ENCODE measurements at regions not wholly inside any gene's neighbourhood (a gene's known extent, or its start where the extent isn't known, plus 50 kb on each side); places are given as distances from the start of the nearest gene placed in this dataset.
"Not testable (repeated sequence)": the region's sequence is repeated elsewhere in the genome, so short reads cannot be mapped to it uniquely, and the experiment has no call there.

DNA sequence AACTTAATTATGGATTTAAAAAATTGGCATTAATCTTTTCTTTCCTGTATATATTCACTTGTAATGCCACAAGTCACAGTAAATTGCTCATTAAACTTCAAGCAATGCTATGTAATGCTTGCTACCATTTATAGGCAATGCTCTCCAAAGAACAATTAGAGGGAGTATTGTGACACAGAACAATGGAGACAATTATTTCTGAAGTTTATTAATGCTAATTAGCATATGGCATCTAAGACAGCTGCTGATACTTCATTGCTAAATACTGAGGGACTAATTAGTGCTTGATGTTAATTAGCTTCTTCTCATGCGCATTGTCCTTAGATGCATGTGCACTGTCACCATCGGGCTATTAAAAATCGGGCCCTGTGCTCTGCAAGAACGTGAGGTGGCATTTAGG, 1012.8 kb downstream of the SOCS6 start:
- Histone ChIP-seq H3K27me3 (ENCODE audit: insufficient read depth, low read length, poor library complexity) (no peaks in the 10 kb centered on the region), H3K4ac (ENCODE audit: low read depth, low read length) (no peak overlapping the region), H3K23ac (ENCODE audit: low read length) (no peak overlapping the region), H3K4me3 (ENCODE audit: low read length) (no peak overlapping the region), H4K5ac (ENCODE audit: low read length) (no peak overlapping the region), H2AK5ac (ENCODE audit: low read length) (no peak overlapping the region), H2BK120ac (ENCODE audit: low read depth, low read length) (no peak overlapping the region), H3K79me2 (ENCODE audit: control insufficient read depth, insufficient read depth, low read length) (no peaks in the 10 kb centered on the region), H3K27ac (ENCODE audit: low read depth, low read length) (no peak overlapping the region), H3K4me2 (ENCODE audit: low read length) (no peak overlapping the region), H3K79me1 (ENCODE audit: low read length) (no peaks in the 10 kb centered on the region), H4K8ac (ENCODE audit: low read depth, low read length) (no peak overlapping the region), H2BK5ac (ENCODE audit: low read length) (no peak overlapping the region), H3K4me1 (ENCODE audit: control insufficient read depth, low read depth, low read length) (peaks cover 5% of the 10 kb centered on the region), H3K36me3 (ENCODE audit: control insufficient read depth, insufficient read depth, low read length) (no peaks in the 10 kb centered on the region), H3K9ac (ENCODE audit: low read length) (no peak overlapping the region), H2BK15ac (replicated peaks; ENCODE audit: low read depth) (no peak overlapping the region), H3K56ac (ENCODE audit: low read length) (no peak overlapping the region), H3K18ac (ENCODE audit: low read length) (no peak overlapping the region)
- no CpG with 5 or more reads among the region's 4 CpGs for WGBS (ENCODE audit: extremely low coverage, insufficient coverage, low lambda C conversion rate)
- DNase-seq: no peak

- H3K79me1 ChIP-seq (ENCODE audit: low read length): not testable (repeated sequence)
Measured at GRCh38 chr18:71294201-71294600, 1005.4 kb downstream of the SOCS6 start.

DNA sequence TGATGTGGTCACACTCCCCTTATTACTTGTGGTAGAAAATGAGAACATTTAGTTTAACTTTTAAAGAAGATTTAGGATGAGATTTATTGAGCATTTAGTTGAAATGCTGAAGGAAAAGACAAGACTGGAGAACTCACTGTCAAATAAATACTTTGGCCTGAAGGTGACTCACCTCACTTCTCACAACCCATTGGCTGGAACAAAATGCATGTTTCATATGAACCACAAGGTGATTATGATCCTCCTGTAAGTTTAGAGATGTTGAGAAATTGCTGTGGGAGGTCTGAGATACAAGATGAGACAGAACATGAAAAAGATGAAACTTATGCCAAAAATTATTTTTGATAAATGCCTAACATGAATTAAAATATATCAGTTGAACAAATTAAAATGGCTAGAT, 1004.5 kb downstream of the SOCS6 start:
- H3K79me1 ChIP-seq (ENCODE audit: low read length): no peaks in the 10 kb centered on the region
- no peaks in the 10 kb centered on the region for H3K36me3 ChIP-seq (ENCODE audit: control insufficient read depth, insufficient read depth, low read length)
- H3K56ac ChIP-seq (ENCODE audit: low read length): no peak overlapping the region
- no peak overlapping the region for H3K4me3 ChIP-seq (ENCODE audit: low read length)
- DNase-seq: no peak
- H2AK5ac ChIP-seq (ENCODE audit: low read length): no peak overlapping the region
- peaks cover 2% of the 10 kb centered on the region for H3K27me3 ChIP-seq (ENCODE audit: insufficient read depth, low read length, poor library complexity)
- H3K79me2 ChIP-seq (ENCODE audit: control insufficient read depth, insufficient read depth, low read length): no peaks in the 10 kb centered on the region
- H4K5ac ChIP-seq (ENCODE audit: low read length): no peak overlapping the region
- H4K8ac ChIP-seq (ENCODE audit: low read depth, low read length): no peak overlapping the region
- no peak overlapping the region for H2BK120ac ChIP-seq (ENCODE audit: low read depth, low read length)
- no peak overlapping the region for H3K23ac ChIP-seq (ENCODE audit: low read length)
- no peak overlapping the region for H3K9ac ChIP-seq (ENCODE audit: low read length)
- H2BK5ac ChIP-seq (ENCODE audit: low read length): no peak overlapping the region
- no peaks in the 10 kb centered on the region for H3K4me1 ChIP-seq (ENCODE audit: control insufficient read depth, low read depth, low read length)
- H3K27ac ChIP-seq (ENCODE audit: low read depth, low read length): no peak overlapping the region
- H3K4me2 ChIP-seq (ENCODE audit: low read length): no peak overlapping the region
- H3K4ac ChIP-seq (ENCODE audit: low read depth, low read length): no peak overlapping the region
- no peak overlapping the region for H3K18ac ChIP-seq (ENCODE audit: low read length)
- H2BK15ac ChIP-seq (replicated peaks; ENCODE audit: low read depth): no peak overlapping the region

More at GRCh38 chr18:71294201-71294600, 1005.4 kb downstream of the SOCS6 start:
- H2BK5ac ChIP-seq (ENCODE audit: low read length); H3K27ac ChIP-seq (ENCODE audit: low read depth, low read length); H3K4me3 ChIP-seq (ENCODE audit: low read length); H2BK120ac ChIP-seq (ENCODE audit: low read depth, low read length); DNase-seq; H3K9ac ChIP-seq (ENCODE audit: low read length); H2AK5ac ChIP-seq (ENCODE audit: low read length); H3K4me1 ChIP-seq (ENCODE audit: control insufficient read depth, low read depth, low read length); H3K4me2 ChIP-seq (ENCODE audit: low read length); H3K4ac ChIP-seq (ENCODE audit: low read depth, low read length); H3K27me3 ChIP-seq (ENCODE audit: insufficient read depth, low read length, poor library complexity); H2BK15ac ChIP-seq (replicated peaks; ENCODE audit: low read depth); H3K18ac ChIP-seq (ENCODE audit: low read length); H3K23ac ChIP-seq (ENCODE audit: low read length); H3K79me2 ChIP-seq (ENCODE audit: control insufficient read depth, insufficient read depth, low read length); H4K8ac ChIP-seq (ENCODE audit: low read depth, low read length); H3K56ac ChIP-seq (ENCODE audit: low read length); H4K5ac ChIP-seq (ENCODE audit: low read length); H3K36me3 ChIP-seq (ENCODE audit: control insufficient read depth, insufficient read depth, low read length): not testable (repeated sequence)
- no CpG with 5 or more reads among the region's 3 CpGs for WGBS (ENCODE audit: extremely low coverage, insufficient coverage, low lambda C conversion rate)

DNA sequence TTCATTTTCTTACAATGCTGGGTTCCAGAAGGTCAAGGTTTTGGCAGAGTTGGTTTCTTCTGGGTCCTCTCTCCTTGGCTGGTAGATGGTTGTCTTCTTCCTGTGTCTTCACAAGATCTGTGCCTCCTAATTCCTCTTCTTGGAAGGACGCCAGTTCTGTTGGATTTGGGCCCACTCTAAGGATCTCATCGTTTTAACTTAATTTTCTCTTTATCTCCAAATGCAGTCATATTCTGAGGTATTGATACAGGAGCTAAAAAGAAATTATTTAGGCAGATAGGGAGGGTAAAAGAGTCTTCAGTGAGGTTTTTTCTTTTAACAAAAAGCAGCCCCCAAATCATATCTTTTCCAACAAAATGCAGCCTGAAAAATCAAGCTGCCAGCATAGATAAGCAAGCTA, 998.4 kb downstream of the SOCS6 start:
- Histone ChIP-seq H3K56ac (ENCODE audit: low read length) (no peak overlapping the region), H3K4me1 (ENCODE audit: control insufficient read depth, low read depth, low read length) (peaks cover 2% of the 10 kb centered on the region), H3K23ac (ENCODE audit: low read length) (no peak overlapping the region), H3K79me1 (ENCODE audit: low read length) (no peaks in the 10 kb centered on the region), H4K5ac (ENCODE audit: low read length) (no peak overlapping the region), H2AK5ac (ENCODE audit: low read length) (no peak overlapping the region), H2BK15ac (replicated peaks; ENCODE audit: low read depth) (no peak overlapping the region), H3K36me3 (ENCODE audit: control insufficient read depth, insufficient read depth, low read length) (no peaks in the 10 kb centered on the region), H3K79me2 (ENCODE audit: control insufficient read depth, insufficient read depth, low read length) (no peaks in the 10 kb centered on the region), H2BK5ac (ENCODE audit: low read length) (no peak overlapping the region), H3K4me3 (ENCODE audit: low read length) (no peak overlapping the region), H3K4ac (ENCODE audit: low read depth, low read length) (no peak overlapping the region), H3K9ac (ENCODE audit: low read length) (no peak overlapping the region), H3K4me2 (ENCODE audit: low read length) (no peak overlapping the region), H3K18ac (ENCODE audit: low read length) (no peak overlapping the region), H3K27me3 (ENCODE audit: insufficient read depth, low read length, poor library complexity) (no peaks in the 10 kb centered on the region), H4K8ac (ENCODE audit: low read depth, low read length) (no peak overlapping the region), H3K27ac (ENCODE audit: low read depth, low read length) (no peak overlapping the region), H2BK120ac (ENCODE audit: low read depth, low read length) (no peak overlapping the region)
- WGBS (ENCODE audit: extremely low coverage, insufficient coverage, low lambda C conversion rate): no CpG with 5 or more reads among the region's 2 CpGs
- DNase-seq: no peak

GRCh38 chr18:71252351-71252865, 963.6 kb downstream of the SOCS6 start:
- Histone ChIP-seq H3K79me1 (ENCODE audit: low read length) (no peaks in the 10 kb centered on the region), H3K4ac (ENCODE audit: low read depth, low read length) (no peak overlapping the region), H3K18ac (ENCODE audit: low read length) (no peak overlapping the region), H3K4me3 (ENCODE audit: low read length) (no peak overlapping the region), H3K23ac (ENCODE audit: low read length) (no peak overlapping the region), H2AK5ac (ENCODE audit: low read length) (no peak overlapping the region), H3K56ac (ENCODE audit: low read length) (no peak overlapping the region), H3K79me2 (ENCODE audit: control insufficient read depth, insufficient read depth, low read length) (no peaks in the 10 kb centered on the region), H3K4me2 (ENCODE audit: low read length) (no peak overlapping the region), H3K9ac (ENCODE audit: low read length) (no peak overlapping the region), H3K27ac (ENCODE audit: low read depth, low read length) (no peak overlapping the region), H3K4me1 (ENCODE audit: control insufficient read depth, low read depth, low read length) (no peaks in the 10 kb centered on the region), H3K36me3 (ENCODE audit: control insufficient read depth, insufficient read depth, low read length) (no peaks in the 10 kb centered on the region), H2BK15ac (replicated peaks; ENCODE audit: low read depth) (no peak overlapping the region), H4K8ac (ENCODE audit: low read depth, low read length) (no peak overlapping the region), H2BK120ac (ENCODE audit: low read depth, low read length) (no peak overlapping the region), H3K27me3 (ENCODE audit: insufficient read depth, low read length, poor library complexity) (no peaks in the 10 kb centered on the region), H4K5ac (ENCODE audit: low read length) (no peak overlapping the region), H2BK5ac (ENCODE audit: low read length) (no peak overlapping the region)
- peak; percentile 27 for DNase-seq
- no CpG with 5 or more reads among the region's 6 CpGs for WGBS (ENCODE audit: extremely low coverage, insufficient coverage, low lambda C conversion rate)

GRCh38 chr18:71250191-71250590, 961.3 kb downstream of the SOCS6 start:
- no peak for DNase-seq
- H3K18ac ChIP-seq (ENCODE audit: low read length): no peak overlapping the region
- no peak overlapping the region for H3K27ac ChIP-seq (ENCODE audit: low read depth, low read length)
- H2BK5ac ChIP-seq (ENCODE audit: low read length): no peak overlapping the region
- no peaks in the 10 kb centered on the region for H3K36me3 ChIP-seq (ENCODE audit: control insufficient read depth, insufficient read depth, low read length)
- H3K23ac ChIP-seq (ENCODE audit: low read length): no peak overlapping the region
- no peaks in the 10 kb centered on the region for H3K79me2 ChIP-seq (ENCODE audit: control insufficient read depth, insufficient read depth, low read length)
- no peak overlapping the region for H3K4me2 ChIP-seq (ENCODE audit: low read length)
- H3K4me3 ChIP-seq (ENCODE audit: low read length): no peak overlapping the region
- H4K8ac ChIP-seq (ENCODE audit: low read depth, low read length): no peak overlapping the region
- H4K5ac ChIP-seq (ENCODE audit: low read length): no peak overlapping the region
- no peak overlapping the region for H2AK5ac ChIP-seq (ENCODE audit: low read length)
- H3K4me1 ChIP-seq (ENCODE audit: control insufficient read depth, low read depth, low read length): no peaks in the 10 kb centered on the region
- no peak overlapping the region for H2BK15ac ChIP-seq (replicated peaks; ENCODE audit: low read depth)
- no peaks in the 10 kb centered on the region for H3K27me3 ChIP-seq (ENCODE audit: insufficient read depth, low read length, poor library complexity)
- no peak overlapping the region for H3K9ac ChIP-seq (ENCODE audit: low read length)
- WGBS (ENCODE audit: extremely low coverage, insufficient coverage, low lambda C conversion rate): no CpG with 5 or more reads among the region's 1 CpG
- no peak overlapping the region for H3K4ac ChIP-seq (ENCODE audit: low read depth, low read length)
- no peak overlapping the region for H3K56ac ChIP-seq (ENCODE audit: low read length)
- H2BK120ac ChIP-seq (ENCODE audit: low read depth, low read length): no peak overlapping the region
- no peaks in the 10 kb centered on the region for H3K79me1 ChIP-seq (ENCODE audit: low read length)
